Trophoblast cell (in vitro differentiated cells and primary cell): ENCODE measurements at regions not wholly inside any gene's neighbourhood (a gene's known extent, or its start where the extent isn't known, plus 50 kb on each side); places are given as distances from the start of the nearest gene placed in this dataset.
A peak's percentile ranks its signal among the peaks of the same experiment; 100 is the strongest.

Experiments
- DNase-seq, 2 donors: peaks; one replicate each; pipeline ENCODE4 v3.0.0-alpha.2; 2016
- H2AFZ ChIP-seq: 2 replicates; pipeline ENCODE4 v1.6.1; 2013; ENCODE audit warnings: low read length, moderate library complexity, mild to moderate bottlenecking; ENCODE audit not compliant: insufficient read depth, poor library complexity
- H2AK5ac ChIP-seq: 2 replicates; pipeline ENCODE4 v1.6.1; 2013; ENCODE audit warnings: mild to moderate bottlenecking, low read length
- H2BK120ac ChIP-seq: 2 replicates; pipeline ENCODE4 v1.6.1; 2013; ENCODE audit warnings: low read length, mild to moderate bottlenecking, moderate library complexity; ENCODE audit not compliant: insufficient read depth, poor library complexity
- H2BK12ac ChIP-seq: 2 replicates; pipeline ENCODE4 v1.6.1; 2013; ENCODE audit warnings: mild to moderate bottlenecking, low read length, moderate library complexity
- H2BK5ac ChIP-seq: 2 replicates; pipeline ENCODE4 v1.6.1; 2013; ENCODE audit warnings: low read length, low read depth, moderate library complexity, mild to moderate bottlenecking; ENCODE audit not compliant: poor library complexity
- H3K14ac ChIP-seq: 2 replicates; pipeline ENCODE4 v1.6.1; 2013; ENCODE audit warnings: mild to moderate bottlenecking, low read length
- H3K18ac ChIP-seq: 2 replicates; pipeline ENCODE4 v1.6.1; 2013; ENCODE audit warnings: mild to moderate bottlenecking, low read length
- H3K23ac ChIP-seq: 2 replicates; pipeline ENCODE4 v1.6.1; 2013; ENCODE audit warnings: low read length
- H3K27ac ChIP-seq: 2 replicates; pipeline ENCODE4 v1.5.1; 2013; ENCODE audit warnings: low read depth, mild to moderate bottlenecking, inconsistent platforms, low read length, moderate library complexity
- H3K27me3 ChIP-seq: 2 replicates; pipeline ENCODE4 v1.6.1; 2013; ENCODE audit warnings: inconsistent platforms, mild to moderate bottlenecking, low read length, moderate library complexity; ENCODE audit not compliant: insufficient read depth
- H3K36me3 ChIP-seq, 2 experiments: 1 replicate in 1 of 2; 2 replicates in 1 of 2; pipeline ENCODE4 v1.6.1; 2013; ENCODE audit warnings: low read length in 2 of 2, mild to moderate bottlenecking in 2 of 2, moderate library complexity in 1 of 2; ENCODE audit not compliant: insufficient read depth in 2 of 2, control insufficient read depth in 1 of 2
- H3K4ac ChIP-seq: 2 replicates; pipeline ENCODE4 v1.6.1; 2013; ENCODE audit warnings: low read depth, mild to moderate bottlenecking, low read length, moderate library complexity
- H3K4me1 ChIP-seq, 2 experiments: 1 replicate in 1 of 2; 2 replicates in 1 of 2; pipeline ENCODE4 v1.6.1; 2013; ENCODE audit warnings: low read length in 2 of 2, mild to moderate bottlenecking in 2 of 2, moderate library complexity in 1 of 2; ENCODE audit not compliant: insufficient read depth in 2 of 2, control insufficient read depth in 1 of 2
- H3K4me2 ChIP-seq: 2 replicates; pipeline ENCODE4 v1.6.1; 2013; ENCODE audit warnings: inconsistent platforms, mild to moderate bottlenecking, low read length, moderate library complexity
- H3K4me3 ChIP-seq: 2 replicates; pipeline ENCODE4 v1.5.1; 2013; ENCODE audit warnings: mild to moderate bottlenecking, low read depth, low read length, inconsistent platforms
- H3K79me1 ChIP-seq: one replicate; pipeline ENCODE4 v1.6.1; 2013; ENCODE audit warnings: low read length
- H3K79me2 ChIP-seq: 2 replicates; pipeline ENCODE4 v1.6.1; 2013; ENCODE audit warnings: low read length, mild to moderate bottlenecking; ENCODE audit not compliant: control insufficient read depth, insufficient read depth, poor library complexity
- H3K9ac ChIP-seq: 2 replicates; pipeline ENCODE4 v1.6.1; 2013; ENCODE audit warnings: mild to moderate bottlenecking, low read length
- H3K9me3 ChIP-seq: 2 replicates; pipeline ENCODE4 v1.6.1; 2013; ENCODE audit warnings: low read depth, mild to moderate bottlenecking, control low read depth, inconsistent platforms, low read length; ENCODE audit not compliant: insufficient read depth
- H4K12ac ChIP-seq: 2 replicates; pipeline ENCODE4 v1.6.1; 2013; ENCODE audit warnings: low read depth, mild to moderate bottlenecking, low read length, moderate library complexity
- H4K8ac ChIP-seq: 2 replicates; pipeline ENCODE4 v1.6.1; 2013; ENCODE audit warnings: low read depth, mild to moderate bottlenecking, low read length, moderate library complexity
- H4K91ac ChIP-seq: one replicate; pipeline ENCODE4 v1.6.1; 2013; ENCODE audit warnings: low read depth, mild to moderate bottlenecking, low read length, moderate library complexity
- WGBS: extraction: QIAGEN DNeasy Blood & Tissue Kit; methylation state at CpG from one replicate; pipeline ENCODE4 v1.1.7; 2013; ENCODE audit warnings: missing lambda C conversion rate; ENCODE audit not compliant: insufficient read length, insufficient coverage; ENCODE audit errors: extremely low coverage; 5-methylcytosine and 5-hydroxymethylcytosine counted together

DNA sequence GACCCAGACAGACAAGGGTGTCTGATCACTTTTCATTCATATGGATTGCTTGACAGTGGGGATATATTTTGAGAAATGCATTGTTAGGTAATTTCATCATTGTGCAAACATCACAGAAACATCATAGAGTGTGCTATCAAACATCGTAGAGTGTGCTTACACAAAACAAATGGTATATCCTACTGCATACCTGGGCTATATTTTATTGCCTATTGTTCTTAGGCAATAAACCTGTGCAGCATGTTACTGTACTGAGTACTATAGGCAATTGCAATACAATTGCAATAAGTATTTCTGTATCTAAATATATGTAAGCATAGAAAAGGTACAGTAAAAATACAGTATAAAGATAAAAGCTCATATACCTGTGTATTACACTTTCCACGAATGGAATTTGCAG, 319.1 kb downstream of the KIF20B start:
- H4K12ac ChIP-seq, result no peak overlapping the region
- no peaks in the 10 kb centered on the region for H3K36me3 ChIP-seq
- WGBS, result no CpG with 5 or more reads among the region's 2 CpGs
- no peak overlapping the region for H2AFZ ChIP-seq
- H3K79me2 ChIP-seq, result no peaks in the 10 kb centered on the region
- H2BK120ac ChIP-seq, result no peak overlapping the region
- H2AK5ac ChIP-seq, result no peak overlapping the region
- H4K8ac ChIP-seq, result no peak overlapping the region
- no peak overlapping the region for H3K4me2 ChIP-seq
- H3K27ac ChIP-seq, result no peak overlapping the region
- H3K14ac ChIP-seq, result no peak overlapping the region
- no peak overlapping the region for H3K18ac ChIP-seq
- H3K79me1 ChIP-seq, result no peaks in the 10 kb centered on the region
- no peak for DNase-seq
- H3K4me3 ChIP-seq, result no peak overlapping the region
- H3K23ac ChIP-seq, result no peak overlapping the region
- no peak overlapping the region for H4K91ac ChIP-seq
- no peak overlapping the region for H2BK5ac ChIP-seq
- H3K4ac ChIP-seq, result no peak overlapping the region
- no peak overlapping the region for H2BK12ac ChIP-seq
- H3K4me1 ChIP-seq, result no peaks in the 10 kb centered on the region
- H3K9me3 ChIP-seq, result no peaks in the 10 kb centered on the region
- no peaks in the 10 kb centered on the region for H3K27me3 ChIP-seq
- no peak overlapping the region for H3K9ac ChIP-seq

DNA sequence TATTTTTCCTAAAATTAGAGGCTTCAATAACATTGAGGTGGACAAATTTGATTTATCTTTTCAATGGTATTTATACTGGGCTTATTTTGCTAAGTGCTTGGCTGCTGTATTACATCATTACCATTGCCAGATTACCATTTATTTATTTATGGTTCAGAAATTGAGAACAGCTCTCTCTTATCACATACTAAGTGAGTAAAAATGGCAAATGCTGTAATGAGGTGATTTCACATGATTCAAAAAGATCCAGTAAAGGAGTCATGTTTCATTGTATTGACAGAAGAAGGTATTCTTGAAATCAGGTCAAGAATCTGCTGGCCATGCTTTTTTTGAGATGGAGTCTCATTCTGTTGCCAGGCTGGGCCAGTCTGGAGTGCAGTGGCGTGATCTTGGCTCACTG, 322.6 kb downstream of the KIF20B start:
- H3K4me1 ChIP-seq, result no peaks in the 10 kb centered on the region
- no peak overlapping the region for H3K4me3 ChIP-seq
- no peak overlapping the region for H2AFZ ChIP-seq
- no peak for DNase-seq
- no peak overlapping the region for H3K9ac ChIP-seq
- no peak overlapping the region for H4K12ac ChIP-seq
- H2BK120ac ChIP-seq, result no peak overlapping the region
- no peak overlapping the region for H3K27ac ChIP-seq
- no peak overlapping the region for H3K23ac ChIP-seq
- no peaks in the 10 kb centered on the region for H3K79me2 ChIP-seq
- no peak overlapping the region for H3K4ac ChIP-seq
- H3K36me3 ChIP-seq, result no peaks in the 10 kb centered on the region
- no peak overlapping the region for H3K14ac ChIP-seq
- H3K79me1 ChIP-seq, result no peaks in the 10 kb centered on the region
- no peak overlapping the region for H3K4me2 ChIP-seq
- H2BK12ac ChIP-seq, result no peak overlapping the region
- no CpG with 5 or more reads among the region's 1 CpG for WGBS
- H2AK5ac ChIP-seq, result no peak overlapping the region
- H4K91ac ChIP-seq, result no peak overlapping the region
- H3K18ac ChIP-seq, result no peak overlapping the region
- no peak overlapping the region for H2BK5ac ChIP-seq
- H4K8ac ChIP-seq, result no peak overlapping the region
- no peaks in the 10 kb centered on the region for H3K27me3 ChIP-seq
- no peaks in the 10 kb centered on the region for H3K9me3 ChIP-seq

DNA sequence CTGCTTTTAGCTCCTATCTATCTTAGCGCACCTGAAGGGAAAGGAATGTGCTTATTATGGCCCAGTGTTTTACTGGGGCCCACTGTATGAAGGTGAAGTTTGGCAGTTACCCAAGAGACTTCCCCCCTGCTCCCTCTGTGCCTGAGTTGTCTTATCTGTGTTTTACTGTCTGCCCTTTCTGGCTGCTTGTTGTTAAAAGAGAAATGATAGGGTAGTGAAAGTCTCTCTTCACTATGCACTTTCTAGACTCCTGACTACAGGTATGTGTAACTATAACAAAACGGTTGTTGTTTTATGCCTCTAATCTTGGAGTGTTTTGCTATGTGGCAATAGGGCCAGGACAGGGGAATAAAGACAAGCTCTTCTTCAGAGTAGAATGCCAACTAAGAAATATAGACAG, 326.9 kb downstream of the KIF20B start:
- H2AK5ac ChIP-seq, result no peak overlapping the region
- no peaks in the 10 kb centered on the region for H3K4me1 ChIP-seq
- H3K36me3 ChIP-seq, result no peaks in the 10 kb centered on the region
- no peaks in the 10 kb centered on the region for H3K79me1 ChIP-seq
- no peak overlapping the region for H2BK12ac ChIP-seq
- H4K91ac ChIP-seq, result no peak overlapping the region
- H3K79me2 ChIP-seq, result no peaks in the 10 kb centered on the region
- no peak overlapping the region for H3K4ac ChIP-seq
- no peak overlapping the region for H4K12ac ChIP-seq
- no peaks in the 10 kb centered on the region for H3K9me3 ChIP-seq
- H3K18ac ChIP-seq, result no peak overlapping the region
- H2BK120ac ChIP-seq, result no peak overlapping the region
- H3K4me3 ChIP-seq, result no peak overlapping the region
- H3K9ac ChIP-seq, result no peak overlapping the region
- H3K27me3 ChIP-seq, result no peaks in the 10 kb centered on the region
- no peak overlapping the region for H2BK5ac ChIP-seq
- no CpG with 5 or more reads among the region's 2 CpGs for WGBS
- H3K14ac ChIP-seq, result no peak overlapping the region
- no peak overlapping the region for H4K8ac ChIP-seq
- H2AFZ ChIP-seq, result no peak overlapping the region
- H3K4me2 ChIP-seq, result no peak overlapping the region
- H3K23ac ChIP-seq, result no peak overlapping the region
- no peak overlapping the region for H3K27ac ChIP-seq
- no peak for DNase-seq

DNA sequence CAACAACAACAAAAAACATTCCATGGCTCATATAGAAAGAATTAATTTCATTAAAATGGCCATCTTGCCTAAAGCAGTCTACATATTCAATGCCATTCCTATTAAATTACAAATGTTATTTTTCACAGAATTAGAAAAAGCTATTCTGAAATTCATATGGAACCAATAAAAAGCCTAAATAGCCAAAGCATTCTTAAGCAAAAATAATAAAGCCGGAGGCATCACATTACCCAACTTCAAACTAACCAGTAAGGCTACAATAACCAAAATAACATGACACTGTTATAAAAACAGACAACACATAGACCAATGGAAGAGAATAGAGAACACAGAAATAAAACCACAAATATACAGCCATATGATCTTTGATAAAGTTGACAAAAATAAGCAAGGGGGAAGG, 330.4 kb downstream of the KIF20B start:
- H3K9me3 ChIP-seq, result no peaks in the 10 kb centered on the region
- no peak overlapping the region for H3K27ac ChIP-seq
- WGBS, result no CpG with 5 or more reads among the region's 1 CpG
- no peaks in the 10 kb centered on the region for H3K36me3 ChIP-seq
- H3K4me2 ChIP-seq, result no peak overlapping the region
- H2BK5ac ChIP-seq, result no peak overlapping the region
- H3K18ac ChIP-seq, result no peak overlapping the region
- no peaks in the 10 kb centered on the region for H3K79me2 ChIP-seq
- H3K9ac ChIP-seq, result no peak overlapping the region
- no peak overlapping the region for H3K4me3 ChIP-seq
- no peak overlapping the region for H2AK5ac ChIP-seq
- no peaks in the 10 kb centered on the region for H3K79me1 ChIP-seq
- H3K23ac ChIP-seq, result no peak overlapping the region
- no peaks in the 10 kb centered on the region for H3K27me3 ChIP-seq
- H3K4ac ChIP-seq, result no peak overlapping the region
- no peak overlapping the region for H2BK120ac ChIP-seq
- H3K14ac ChIP-seq, result no peak overlapping the region
- H4K91ac ChIP-seq, result no peak overlapping the region
- no peak for DNase-seq
- H2BK12ac ChIP-seq, result no peak overlapping the region
- no peak overlapping the region for H4K8ac ChIP-seq
- H3K4me1 ChIP-seq, result no peaks in the 10 kb centered on the region
- H2AFZ ChIP-seq, result no peak overlapping the region
- H4K12ac ChIP-seq, result no peak overlapping the region

DNA sequence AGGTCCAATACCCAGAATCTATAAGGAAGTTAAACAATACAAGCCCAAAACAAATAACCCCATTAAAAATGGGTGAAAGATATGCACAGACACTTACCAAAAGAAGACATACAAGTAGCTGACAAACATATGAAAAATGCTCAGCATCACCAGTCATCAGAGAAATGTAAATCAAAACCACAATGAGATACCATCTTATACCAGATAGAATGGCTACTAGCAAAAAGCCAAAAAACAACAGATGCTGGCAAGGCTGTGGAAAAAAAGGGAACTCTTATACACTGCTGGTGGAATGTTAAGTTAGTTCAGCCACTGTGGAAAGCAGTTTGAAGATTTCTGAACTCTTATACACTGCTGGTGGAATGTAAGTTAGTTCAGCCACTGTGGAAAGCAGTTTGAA, 331.1 kb downstream of the KIF20B start:
- Histone ChIP-seq H4K8ac (no peak overlapping the region), H2AFZ (no peak overlapping the region), H3K36me3 (no peaks in the 10 kb centered on the region), H3K18ac (no peak overlapping the region), H3K27ac (no peak overlapping the region), H3K23ac (no peak overlapping the region), H3K14ac (no peak overlapping the region), H3K4me2 (no peak overlapping the region), H3K79me1 (no peaks in the 10 kb centered on the region), H2BK120ac (no peak overlapping the region), H4K12ac (no peak overlapping the region), H3K79me2 (no peaks in the 10 kb centered on the region), H2BK12ac (no peak overlapping the region), H3K27me3 (no peaks in the 10 kb centered on the region), H2BK5ac (no peak overlapping the region), H3K4me1 (no peaks in the 10 kb centered on the region), H4K91ac (no peak overlapping the region), H3K9ac (no peak overlapping the region), H3K4me3 (no peak overlapping the region), H3K9me3 (no peaks in the 10 kb centered on the region), H3K4ac (no peak overlapping the region), H2AK5ac (no peak overlapping the region)
- DNase-seq, result peak in 1 of 2 donors; percentile 3
